BLaER1 (cell line): ENCODE measurements at regions not wholly inside any gene's neighbourhood (a gene's known extent, or its start where the extent isn't known, plus 50 kb on each side); places are given as distances from the start of the nearest gene placed in this dataset.

ENCODE experiments used
- H3K27ac ChIP-seq: shearing (Covaris generic); formaldehyde crosslinking; 2 replicates; pipeline ENCODE4 v1.8.1; 2022
- H3K27me3 ChIP-seq: shearing (Covaris generic); formaldehyde crosslinking; 2 replicates; pipeline ENCODE4 v1.8.1; 2022
- H3K36me3 ChIP-seq: shearing (Covaris generic); formaldehyde crosslinking; 2 replicates; pipeline ENCODE4 v1.8.1; 2022
- H3K4me1 ChIP-seq: shearing (Covaris generic); formaldehyde crosslinking; 2 replicates; pipeline ENCODE4 v1.8.1; 2022
- H3K4me2 ChIP-seq: shearing (Covaris generic); formaldehyde crosslinking; 2 replicates; pipeline ENCODE4 v1.8.1; 2022
- H3K4me3 ChIP-seq: shearing (Covaris generic); formaldehyde crosslinking; 2 replicates; pipeline ENCODE4 v1.8.1; 2022
- H3K9ac ChIP-seq: shearing (Covaris generic); formaldehyde crosslinking; 2 replicates; pipeline ENCODE4 v1.8.1; 2022
- H3K9me3 ChIP-seq: shearing (Covaris generic); formaldehyde crosslinking; 2 replicates; pipeline ENCODE4 v1.8.1; 2022
- H4K20me1 ChIP-seq: shearing (Covaris generic); formaldehyde crosslinking; 2 replicates; pipeline ENCODE4 v1.8.1; 2022
- Cebpa-rat ChIP-seq: shearing (Covaris generic); IDR thresholded peaks from 2 replicates; pipeline ENCODE4 v1.8.1; 2022

DNA sequence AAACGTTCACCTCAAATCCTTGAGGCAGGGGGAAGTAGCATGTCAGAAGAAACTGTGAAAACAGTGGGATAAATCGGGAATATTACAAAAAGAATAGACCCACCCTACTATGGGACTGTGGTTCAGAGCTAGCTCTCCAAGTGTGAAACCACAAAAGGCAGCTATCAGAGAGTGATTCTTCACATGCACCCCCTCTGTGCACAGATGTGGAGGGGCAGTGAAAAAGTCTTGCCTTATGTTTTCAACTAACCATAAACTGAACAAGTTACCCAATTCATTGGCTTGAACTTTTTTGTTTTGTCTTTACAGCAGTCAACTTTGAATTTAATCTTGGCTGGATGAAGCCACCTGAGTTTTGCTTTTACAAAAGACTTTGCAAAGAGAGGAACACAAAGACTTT is 98.8 kb upstream of the NR4A3 start:
- no peak overlapping the region for H3K27ac ChIP-seq

DNA sequence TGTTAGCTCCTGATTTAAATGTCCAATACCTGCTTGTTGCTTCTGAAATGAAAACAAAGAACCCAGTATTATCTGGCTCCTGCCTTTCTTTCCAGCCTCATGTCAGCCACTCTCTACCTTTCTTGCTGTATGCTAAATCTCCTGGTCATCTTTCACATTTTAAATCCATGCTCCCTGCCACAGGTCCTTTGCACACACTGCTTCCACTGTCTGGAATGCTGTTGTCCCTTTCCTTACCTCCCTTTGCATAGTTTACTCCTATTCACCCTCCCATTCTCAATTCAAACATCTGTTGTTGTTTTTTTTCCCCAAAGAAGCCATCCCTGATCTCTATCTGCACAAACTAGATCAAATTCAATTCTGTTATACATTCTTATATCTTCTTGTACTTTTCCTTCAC is 97.0 kb upstream of the NR4A3 start:
- H3K4me2 ChIP-seq: no peak overlapping the region
- no peaks in the 10 kb centered on the region for H4K20me1 ChIP-seq
- no peak overlapping the region for H3K4me3 ChIP-seq
- H3K27ac ChIP-seq: no peak overlapping the region
- H3K9ac ChIP-seq: no peak overlapping the region
- H3K4me1 ChIP-seq: peaks cover 20% of the 10 kb centered on the region
- no peaks in the 10 kb centered on the region for H3K9me3 ChIP-seq
- no peaks in the 10 kb centered on the region for H3K27me3 ChIP-seq
- no peak for TF ChIP-seq Cebpa-rat
- H3K36me3 ChIP-seq: no peaks in the 10 kb centered on the region

More for the DNA sequence above, 98.8 kb upstream of the NR4A3 start:
- Histone ChIP-seq H3K4me2 (peak overlapping the region; percentile 28), H3K4me3 (no peak overlapping the region), H3K9me3 (no peaks in the 10 kb centered on the region), H3K27me3 (no peaks in the 10 kb centered on the region), H3K4me1 (peaks cover 20% of the 10 kb centered on the region), H4K20me1 (no peaks in the 10 kb centered on the region), H3K36me3 (no peaks in the 10 kb centered on the region), H3K9ac (no peak overlapping the region)
- no peak for TF ChIP-seq Cebpa-rat

DNA sequence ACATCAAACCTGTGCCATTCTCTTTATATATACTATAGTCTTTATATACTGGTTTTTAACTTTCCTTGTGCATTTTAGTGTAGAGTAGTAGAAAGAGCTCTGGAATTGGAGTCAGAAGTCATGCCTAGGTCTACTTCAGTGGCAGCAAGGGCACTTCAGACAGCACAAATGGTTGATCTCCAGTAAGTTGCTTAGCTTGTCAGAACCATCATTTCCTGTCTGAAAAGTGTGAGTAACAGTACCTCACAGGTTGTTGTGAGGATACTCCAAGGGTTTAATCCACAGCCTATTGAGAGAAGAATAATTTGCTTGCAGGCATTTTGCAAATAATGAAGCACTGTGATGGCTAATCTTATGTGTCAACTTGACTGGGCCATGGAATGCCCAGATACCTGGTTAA is 95.8 kb upstream of the NR4A3 start:
- Histone ChIP-seq H3K4me3 (no peak overlapping the region), H3K4me1 (peaks cover 11% of the 10 kb centered on the region), H3K9me3 (no peaks in the 10 kb centered on the region), H3K36me3 (no peaks in the 10 kb centered on the region), H4K20me1 (no peaks in the 10 kb centered on the region), H3K27me3 (no peaks in the 10 kb centered on the region), H3K27ac (no peak overlapping the region), H3K9ac (no peak overlapping the region), H3K4me2 (no peak overlapping the region)
- no peak for TF ChIP-seq Cebpa-rat

DNA sequence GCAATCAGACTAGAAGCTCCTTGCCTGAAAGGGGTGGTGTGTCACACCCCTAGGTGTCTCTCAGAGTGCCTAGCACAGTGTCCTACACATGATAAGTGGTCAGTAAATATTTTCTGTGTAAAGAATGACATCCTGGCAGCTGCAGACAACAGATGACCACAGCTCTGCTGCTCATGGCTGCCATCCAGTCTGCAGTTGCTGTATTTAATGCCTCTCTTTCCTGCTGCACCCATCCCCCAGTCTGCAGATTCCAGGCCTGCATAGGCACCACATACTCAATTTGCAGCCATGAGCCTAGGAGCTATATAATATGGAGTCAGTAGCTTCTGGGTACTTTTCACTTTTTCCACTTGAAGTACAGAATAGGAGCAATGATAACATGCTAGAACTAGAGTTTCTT is 94.9 kb upstream of the NR4A3 start:
- Histone ChIP-seq H3K36me3 (no peaks in the 10 kb centered on the region), H3K27ac (no peak overlapping the region), H3K4me1 (peaks cover 11% of the 10 kb centered on the region), H3K9ac (no peak overlapping the region), H4K20me1 (no peaks in the 10 kb centered on the region), H3K27me3 (no peaks in the 10 kb centered on the region), H3K4me2 (no peak overlapping the region), H3K4me3 (no peak overlapping the region), H3K9me3 (no peaks in the 10 kb centered on the region)
- no peak for TF ChIP-seq Cebpa-rat

GRCh38 chr9:99730062-99730461 is 91.6 kb upstream of the NR4A3 start:
- no peak for TF ChIP-seq Cebpa-rat
- Histone ChIP-seq H3K27ac (no peak overlapping the region), H3K9ac (no peak overlapping the region), H3K9me3 (no peaks in the 10 kb centered on the region), H3K4me2 (no peak overlapping the region), H3K4me3 (no peak overlapping the region), H3K4me1 (peaks cover 10% of the 10 kb centered on the region), H3K36me3 (no peaks in the 10 kb centered on the region), H4K20me1 (no peaks in the 10 kb centered on the region), H3K27me3 (no peaks in the 10 kb centered on the region)

DNA sequence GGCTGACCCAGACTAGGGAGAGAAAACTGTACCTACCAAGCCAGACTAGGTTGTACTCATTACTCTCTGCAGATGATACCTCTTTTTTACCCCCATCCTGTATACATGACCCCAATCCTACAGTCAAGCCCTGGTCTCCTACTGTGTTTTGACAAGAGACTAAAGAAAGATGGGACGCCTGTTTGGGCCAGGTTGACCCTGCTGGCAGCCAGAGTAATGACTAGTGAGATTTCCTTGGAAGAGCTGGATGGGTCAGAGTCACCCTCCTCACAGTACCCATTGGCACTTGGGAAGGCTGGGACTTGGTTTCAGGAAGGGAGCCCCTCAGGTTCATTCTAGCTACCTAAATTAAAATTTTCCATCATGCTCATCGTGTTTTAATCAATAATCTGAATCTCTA is 89.7 kb upstream of the NR4A3 start:
- no peak for TF ChIP-seq Cebpa-rat
- Histone ChIP-seq H3K9ac (no peak overlapping the region), H3K27ac (no peak overlapping the region), H3K36me3 (no peaks in the 10 kb centered on the region), H4K20me1 (no peaks in the 10 kb centered on the region), H3K27me3 (no peaks in the 10 kb centered on the region), H3K4me2 (no peak overlapping the region), H3K4me1 (peaks cover 10% of the 10 kb centered on the region), H3K4me3 (no peak overlapping the region), H3K9me3 (no peaks in the 10 kb centered on the region)

- H3K9me3 ChIP-seq: no peaks in the 10 kb centered on the region
- H3K27ac ChIP-seq: no peak overlapping the region
- H3K36me3 ChIP-seq: no peaks in the 10 kb centered on the region
- no peak for TF ChIP-seq Cebpa-rat
- H3K27me3 ChIP-seq: no peaks in the 10 kb centered on the region
- H3K4me1 ChIP-seq: peaks cover 10% of the 10 kb centered on the region
- H3K4me3 ChIP-seq: no peak overlapping the region
- no peaks in the 10 kb centered on the region for H4K20me1 ChIP-seq
- H3K4me2 ChIP-seq: peak overlapping the region; percentile 30; the same call in 1 of the 2 replicates
- no peak overlapping the region for H3K9ac ChIP-seq
Observed at GRCh38 chr9:99732715-99733114, 89.0 kb upstream of the NR4A3 start.

DNA sequence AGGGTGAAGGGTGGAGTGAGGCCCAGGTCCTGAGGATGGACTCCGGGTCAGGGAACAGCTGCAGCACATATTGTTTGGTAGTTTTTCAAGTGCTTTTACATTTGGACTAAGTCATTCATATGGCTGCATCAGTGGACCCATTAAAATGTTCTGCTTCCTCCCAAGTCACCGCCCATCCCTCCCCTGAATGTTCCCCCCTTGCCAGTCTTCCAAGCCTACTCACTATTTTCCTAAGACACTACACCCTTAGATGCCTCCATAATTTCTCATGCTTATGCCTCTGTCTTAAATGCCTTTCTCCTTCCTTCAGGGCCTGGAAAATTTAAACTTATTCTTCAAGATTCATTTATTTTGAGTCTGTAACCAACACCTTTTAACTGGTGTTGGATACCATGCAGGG is 86.6 kb upstream of the NR4A3 start:
- H3K4me1 ChIP-seq: peaks cover 10% of the 10 kb centered on the region
- H3K4me2 ChIP-seq: no peak overlapping the region
- H3K36me3 ChIP-seq: no peaks in the 10 kb centered on the region
- no peaks in the 10 kb centered on the region for H3K27me3 ChIP-seq
- no peak for TF ChIP-seq Cebpa-rat
- no peaks in the 10 kb centered on the region for H4K20me1 ChIP-seq
- H3K4me3 ChIP-seq: no peak overlapping the region
- H3K9ac ChIP-seq: no peak overlapping the region
- no peaks in the 10 kb centered on the region for H3K9me3 ChIP-seq
- H3K27ac ChIP-seq: no peak overlapping the region

GRCh38 chr9:99736291-99736690 is 85.4 kb upstream of the NR4A3 start:
- peaks cover 10% of the 10 kb centered on the region for H3K4me1 ChIP-seq
- H3K4me3 ChIP-seq: no peak overlapping the region
- no peaks in the 10 kb centered on the region for H3K27me3 ChIP-seq
- H4K20me1 ChIP-seq: no peaks in the 10 kb centered on the region
- no peaks in the 10 kb centered on the region for H3K36me3 ChIP-seq
- no peak for TF ChIP-seq Cebpa-rat
- H3K9ac ChIP-seq: no peak overlapping the region
- H3K4me2 ChIP-seq: no peak overlapping the region
- H3K27ac ChIP-seq: no peak overlapping the region
- H3K9me3 ChIP-seq: no peaks in the 10 kb centered on the region

DNA sequence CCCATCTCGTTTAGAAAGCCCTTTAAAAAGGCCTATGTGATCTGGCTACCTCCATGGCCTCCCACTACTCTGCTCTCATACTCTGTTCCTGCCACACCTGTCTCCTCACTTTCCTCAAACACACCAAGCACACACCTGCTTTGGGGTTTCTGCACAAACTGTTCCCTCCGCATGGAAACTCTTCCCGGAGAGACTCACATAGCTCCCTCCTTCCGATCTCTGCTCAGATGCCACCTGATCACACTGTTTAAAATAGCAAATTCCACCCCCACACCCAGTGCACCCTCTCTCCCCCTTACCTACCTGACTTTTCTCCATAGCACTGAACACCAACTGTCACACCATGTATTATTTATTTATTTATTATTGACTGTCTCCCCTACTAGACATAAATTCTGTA is 84.0 kb upstream of the NR4A3 start:
- Histone ChIP-seq H3K9me3 (no peaks in the 10 kb centered on the region), H3K27me3 (no peaks in the 10 kb centered on the region), H4K20me1 (no peaks in the 10 kb centered on the region), H3K4me1 (peaks cover 6% of the 10 kb centered on the region), H3K4me2 (no peak overlapping the region), H3K36me3 (no peaks in the 10 kb centered on the region), H3K27ac (no peak overlapping the region), H3K9ac (no peak overlapping the region), H3K4me3 (no peak overlapping the region)
- TF ChIP-seq Cebpa-rat: no peak

DNA sequence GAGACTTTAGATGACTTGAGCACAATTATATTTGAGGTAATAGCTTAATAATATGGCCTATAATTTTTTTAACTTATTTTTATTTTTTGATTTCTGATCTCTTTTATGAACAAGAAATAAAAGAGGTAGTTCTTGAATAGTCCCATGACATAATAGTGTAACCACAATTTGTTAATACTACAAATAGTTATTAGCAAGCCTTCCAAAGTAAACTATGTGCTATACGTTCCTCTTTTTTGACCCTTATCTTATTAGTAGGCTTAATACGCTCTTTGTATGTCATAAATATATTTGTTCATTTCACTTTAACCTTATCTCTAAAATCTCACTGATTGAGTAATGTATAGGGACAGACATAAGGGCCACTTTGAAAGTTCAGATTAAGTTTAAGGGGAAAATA is 78.7 kb upstream of the NR4A3 start:
- Histone ChIP-seq H3K9ac (no peak overlapping the region), H3K36me3 (no peaks in the 10 kb centered on the region), H3K9me3 (no peaks in the 10 kb centered on the region), H3K4me1 (no peaks in the 10 kb centered on the region), H3K27me3 (no peaks in the 10 kb centered on the region), H3K4me2 (no peak overlapping the region), H3K27ac (no peak overlapping the region), H3K4me3 (no peak overlapping the region), H4K20me1 (no peaks in the 10 kb centered on the region)
- TF ChIP-seq Cebpa-rat: no peak
